Activated CD8-positive, alpha-beta memory T cell treated with anti-CD3 and anti-CD28 coated beads, Interleukin-2, amount 10 ng/mL, durations not matched to agents 7 days and 5 days (primary cell): ENCODE measurements at regions not wholly inside any gene's neighbourhood (a gene's known extent, or its start where the extent isn't known, plus 50 kb on each side); places are given as distances from the start of the nearest gene placed in this dataset.

Experiments used
- ATAC-seq: fragments of 150-1000 bp; cut with Tn5 transposase; one replicate; pipeline ENCODE4 v1.10.0; 2021; ENCODE audit warnings: moderate library complexity
- CTCF ChIA-PET: fragments of 350-600 bp; sonication (Branson Sonifier 250); formaldehyde crosslinking; loops from one replicate; lab custom pipeline; 2021; ENCODE audit warnings: antibody characterized with exemption; lab: Charles Lee
- DNase-seq: peaks from one replicate; pipeline ENCODE4 v3.0.0-alpha.2; 2020
- H3K27ac Mint-ChIP-seq: one replicate; pipeline ENCODE4 v1.8.0; 2021; ENCODE audit warnings: mild to moderate bottlenecking, mixed read lengths
- H3K27me3 Mint-ChIP-seq: one replicate; pipeline ENCODE4 v1.8.0; 2021; ENCODE audit warnings: mixed read lengths
- H3K36me3 Mint-ChIP-seq: one replicate; pipeline ENCODE4 v1.8.0; 2021; ENCODE audit warnings: mild to moderate bottlenecking, mixed read lengths
- H3K4me1 Mint-ChIP-seq: one replicate; pipeline ENCODE4 v1.8.0; 2021; ENCODE audit warnings: mixed read lengths
- H3K4me3 Mint-ChIP-seq: one replicate; pipeline ENCODE4 v1.8.0; 2021; ENCODE audit warnings: mild to moderate bottlenecking, moderate library complexity, mixed read lengths
- H3K9me3 Mint-ChIP-seq: one replicate; pipeline ENCODE4 v1.8.0; 2022; ENCODE audit warnings: low read depth, mixed read lengths

DNA sequence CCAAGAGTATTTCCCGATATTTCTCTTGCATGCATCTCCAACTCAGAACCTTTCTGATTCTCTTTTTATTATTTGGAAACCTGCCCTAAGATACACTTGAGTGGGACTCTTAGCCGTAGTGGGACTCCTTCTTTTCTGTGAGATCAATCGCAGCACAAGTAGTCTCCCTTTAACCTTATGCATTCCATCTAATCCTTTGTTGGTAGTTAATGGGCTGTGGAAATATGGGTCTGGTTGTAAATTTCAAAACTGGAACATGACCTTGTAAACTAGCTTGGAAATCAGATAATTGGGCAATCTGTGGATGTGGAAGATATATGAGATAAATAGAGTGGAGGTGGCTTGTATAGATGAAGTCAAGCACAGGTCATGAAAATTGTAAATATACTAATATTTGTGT lies 350.0 kb downstream of the NDFIP2 start:
- Mint-ChIP-seq H3K4me1 (no peaks in the 10 kb centered on the region), H3K27me3 (no peaks in the 10 kb centered on the region), H3K27ac (no peak overlapping the region), H3K4me3 (no peak overlapping the region), H3K9me3 (peaks cover 2% of the 10 kb centered on the region), H3K36me3 (no peaks in the 10 kb centered on the region)
- ATAC-seq (no peak), DNase-seq (no peak)
- CTCF ChIA-PET = no interaction called here

DNA sequence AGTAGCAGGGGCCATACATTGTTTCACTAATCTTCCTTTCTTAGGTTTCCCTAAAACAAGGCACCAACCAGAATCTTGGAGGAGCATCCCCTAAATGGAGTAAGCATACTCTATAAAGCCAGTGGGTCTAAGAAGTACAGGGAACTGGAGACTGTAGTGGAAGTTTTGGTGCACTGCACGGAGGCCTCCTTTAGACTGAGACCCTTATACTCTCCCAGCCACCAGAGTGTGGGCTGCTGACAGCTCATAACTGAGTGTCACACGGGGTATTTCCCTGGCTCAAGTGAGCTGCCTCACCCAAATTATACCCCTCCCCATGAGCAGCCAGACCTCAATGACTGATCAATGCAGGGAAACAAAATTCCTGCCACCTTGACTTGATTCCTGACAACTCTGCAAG lies 349.5 kb downstream of the NDFIP2 start:
- no peaks in the 10 kb centered on the region for H3K36me3 Mint-ChIP-seq
- CTCF ChIA-PET = no interaction called here
- no peaks in the 10 kb centered on the region for H3K4me1 Mint-ChIP-seq
- ATAC-seq (no peak), DNase-seq (no peak)
- no peak overlapping the region for H3K4me3 Mint-ChIP-seq
- H3K27me3 Mint-ChIP-seq = no peaks in the 10 kb centered on the region
- H3K27ac Mint-ChIP-seq = no peak overlapping the region
- H3K9me3 Mint-ChIP-seq = peaks cover 2% of the 10 kb centered on the region

DNA sequence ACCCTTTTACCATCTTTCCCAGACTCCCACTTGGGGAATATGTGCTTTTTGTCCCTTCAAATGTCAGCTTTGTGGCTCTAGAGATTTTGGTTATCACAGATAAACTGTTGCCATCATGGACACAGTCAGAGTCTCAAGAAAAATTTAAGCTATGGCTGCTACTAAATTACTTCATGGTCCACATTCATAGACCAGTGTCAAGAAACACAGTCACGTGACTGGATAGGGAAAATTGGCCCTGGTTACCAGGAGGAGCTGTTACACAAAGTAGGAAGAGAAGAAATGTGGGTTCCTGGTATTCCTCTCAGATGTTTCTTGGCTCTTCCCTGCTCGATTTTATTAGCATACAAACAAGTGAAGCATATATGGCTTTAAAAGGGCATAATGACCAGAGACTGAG lies 348.9 kb downstream of the NDFIP2 start:
- CTCF ChIA-PET = no interaction called here
- no peaks in the 10 kb centered on the region for H3K4me1 Mint-ChIP-seq
- ATAC-seq = no peak

DNA sequence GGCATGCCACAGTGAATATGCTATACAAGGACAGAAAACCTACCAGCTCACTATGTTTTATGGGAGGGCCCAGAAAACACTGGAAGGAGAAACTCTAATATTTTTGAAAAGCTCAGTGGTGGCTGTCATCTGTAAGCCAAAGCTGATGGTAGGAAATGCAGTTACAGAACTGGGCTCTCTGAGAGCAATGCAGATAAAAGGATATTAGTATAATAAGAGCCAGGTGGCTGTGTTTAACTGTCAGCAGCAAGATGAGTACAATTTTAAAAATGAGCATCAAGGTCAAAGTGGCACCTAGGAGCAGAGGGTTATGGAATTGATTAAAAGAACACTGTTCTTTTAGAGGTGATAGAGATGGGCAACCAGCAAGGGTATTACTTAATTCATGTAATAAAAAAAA lies 345.0 kb downstream of the NDFIP2 start:
- H3K36me3 Mint-ChIP-seq = no peaks in the 10 kb centered on the region
- DNase-seq (no peak), ATAC-seq (no peak)
- no peak overlapping the region for H3K27ac Mint-ChIP-seq
- no peak overlapping the region for H3K4me3 Mint-ChIP-seq
- H3K9me3 Mint-ChIP-seq = no peaks in the 10 kb centered on the region
- CTCF ChIA-PET = no interaction called here
- H3K27me3 Mint-ChIP-seq = no peaks in the 10 kb centered on the region
- no peaks in the 10 kb centered on the region for H3K4me1 Mint-ChIP-seq

More for the DNA sequence above, 348.9 kb downstream of the NDFIP2 start:
- Mint-ChIP-seq H3K27me3 (no peaks in the 10 kb centered on the region), H3K27ac (no peak overlapping the region), H3K36me3 (no peaks in the 10 kb centered on the region), H3K4me3 (no peak overlapping the region), H3K9me3 (peaks cover 2% of the 10 kb centered on the region)
- DNase-seq = no peak

DNA sequence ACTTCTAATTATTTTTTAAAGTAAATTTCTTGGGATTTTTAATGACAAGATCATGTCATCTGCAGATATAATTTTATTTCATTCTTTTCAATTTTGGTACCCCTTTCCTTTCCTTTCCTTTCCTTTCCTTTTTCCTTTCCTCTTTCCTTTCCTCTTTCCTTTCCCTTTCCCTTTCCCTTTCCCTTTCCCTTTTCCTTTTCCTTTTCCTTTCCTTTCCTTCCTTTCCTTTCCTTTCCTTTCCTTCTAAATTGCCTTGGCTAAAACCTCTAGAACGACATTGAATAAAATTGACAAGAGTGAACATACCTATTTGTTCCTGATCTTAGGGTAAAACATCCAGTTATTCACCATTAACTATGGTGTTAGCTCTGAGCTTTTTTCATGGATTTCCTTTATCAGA lies 334.1 kb downstream of the NDFIP2 start:
- H3K27me3 Mint-ChIP-seq = no peaks in the 10 kb centered on the region
- ATAC-seq (no peak), DNase-seq (no peak)
- CTCF ChIA-PET = no interaction called here
- no peak overlapping the region for H3K27ac Mint-ChIP-seq
- H3K4me1 Mint-ChIP-seq = no peaks in the 10 kb centered on the region
- H3K9me3 Mint-ChIP-seq = no peaks in the 10 kb centered on the region
- H3K4me3 Mint-ChIP-seq = no peak overlapping the region
- H3K36me3 Mint-ChIP-seq = no peaks in the 10 kb centered on the region

DNA sequence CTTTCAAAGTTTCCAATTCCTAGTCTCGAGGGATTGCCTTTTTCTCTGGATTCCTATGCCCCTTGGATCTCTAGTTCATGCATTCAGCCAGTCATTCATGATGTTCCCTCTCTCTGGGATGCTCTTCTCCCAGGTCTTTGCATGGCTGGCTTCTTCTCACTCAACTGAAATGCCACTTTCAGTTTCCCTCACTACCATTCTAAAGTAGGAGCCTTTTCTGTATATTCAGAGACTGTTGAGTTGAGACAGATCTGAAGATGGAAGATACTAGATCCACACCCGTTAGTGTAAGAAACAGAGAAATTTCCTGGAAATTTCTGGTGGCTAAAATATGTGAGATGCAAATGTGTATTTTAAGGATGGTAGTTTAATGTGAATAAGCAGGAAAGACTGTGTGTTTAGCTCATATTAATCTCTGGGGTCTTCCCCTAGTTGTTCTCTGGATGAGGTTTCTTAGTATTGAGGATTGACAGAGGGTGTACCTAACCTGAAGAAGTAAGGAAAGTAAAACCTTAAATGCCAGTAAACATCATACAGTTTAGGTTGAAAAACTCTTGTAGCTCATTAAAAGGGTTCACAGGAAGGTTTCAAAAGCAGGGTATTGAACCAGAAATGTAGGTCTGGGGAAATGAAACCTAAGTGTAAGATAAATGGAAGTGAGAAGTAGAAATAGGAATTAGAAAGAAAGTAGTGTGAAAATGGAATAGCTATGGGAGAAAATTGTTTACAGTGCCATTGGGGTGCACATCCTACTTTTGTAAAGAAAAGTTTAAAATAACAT lies 331.3 kb downstream of the NDFIP2 start:
- Mint-ChIP-seq H3K4me3 (no peak overlapping the region), H3K36me3 (no peaks in the 10 kb centered on the region), H3K27me3 (no peaks in the 10 kb centered on the region), H3K4me1 (no peaks in the 10 kb centered on the region), H3K9me3 (no peaks in the 10 kb centered on the region), H3K27ac (no peak overlapping the region)
- DNase-seq = no peak
- CTCF ChIA-PET = no interaction called here
- no peak for ATAC-seq

DNA sequence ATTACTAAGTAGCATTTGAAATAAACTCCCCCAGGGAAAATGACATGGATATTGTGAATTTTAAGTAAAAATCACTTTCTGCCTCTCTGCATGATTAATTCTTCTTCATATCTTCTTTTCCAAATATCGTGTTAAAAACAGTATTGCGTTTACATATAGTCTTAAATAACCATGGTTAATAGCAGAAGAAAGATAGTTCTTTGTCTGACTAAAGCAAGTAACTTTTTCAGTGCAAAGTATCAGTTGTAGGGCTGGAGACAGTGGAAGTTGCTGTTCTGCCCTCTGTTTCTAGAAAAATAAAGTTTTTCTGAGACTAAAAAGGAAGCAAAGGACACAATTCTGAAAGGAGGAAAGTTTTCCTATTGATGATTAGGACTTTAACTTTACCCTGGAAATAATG lies 330.2 kb downstream of the NDFIP2 start:
- DNase-seq (no peak), ATAC-seq (no peak)

DNA sequence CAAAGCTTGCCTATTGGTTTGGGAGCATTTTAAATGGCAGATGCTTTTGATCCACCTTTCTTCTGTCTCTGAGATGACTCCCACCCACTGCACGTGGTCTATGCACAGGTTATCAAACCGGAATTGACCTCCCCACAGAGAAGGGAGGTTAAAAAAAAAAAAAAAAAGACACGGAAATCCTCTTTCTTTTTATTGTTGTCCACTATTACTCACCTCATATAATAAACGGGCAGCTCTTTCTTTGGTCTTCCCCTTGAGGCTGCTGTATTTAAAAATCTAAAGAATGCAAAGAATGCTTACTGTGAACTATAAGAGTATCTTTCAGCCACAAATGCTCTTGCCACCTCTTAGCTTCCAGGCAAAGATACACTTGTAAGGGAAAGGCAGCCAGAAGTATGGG lies 329.7 kb downstream of the NDFIP2 start:
- no peak for ATAC-seq
- Mint-ChIP-seq H3K27ac (no peak overlapping the region), H3K9me3 (no peaks in the 10 kb centered on the region), H3K4me1 (no peaks in the 10 kb centered on the region), H3K4me3 (no peak overlapping the region), H3K36me3 (no peaks in the 10 kb centered on the region), H3K27me3 (no peaks in the 10 kb centered on the region)
- CTCF ChIA-PET = no interaction called here
- DNase-seq = no peak

More for the DNA sequence above, 330.2 kb downstream of the NDFIP2 start:
- CTCF ChIA-PET = no interaction called here
- Mint-ChIP-seq H3K27ac (no peak overlapping the region), H3K27me3 (no peaks in the 10 kb centered on the region), H3K4me1 (no peaks in the 10 kb centered on the region), H3K9me3 (no peaks in the 10 kb centered on the region), H3K36me3 (no peaks in the 10 kb centered on the region), H3K4me3 (no peak overlapping the region)

DNA sequence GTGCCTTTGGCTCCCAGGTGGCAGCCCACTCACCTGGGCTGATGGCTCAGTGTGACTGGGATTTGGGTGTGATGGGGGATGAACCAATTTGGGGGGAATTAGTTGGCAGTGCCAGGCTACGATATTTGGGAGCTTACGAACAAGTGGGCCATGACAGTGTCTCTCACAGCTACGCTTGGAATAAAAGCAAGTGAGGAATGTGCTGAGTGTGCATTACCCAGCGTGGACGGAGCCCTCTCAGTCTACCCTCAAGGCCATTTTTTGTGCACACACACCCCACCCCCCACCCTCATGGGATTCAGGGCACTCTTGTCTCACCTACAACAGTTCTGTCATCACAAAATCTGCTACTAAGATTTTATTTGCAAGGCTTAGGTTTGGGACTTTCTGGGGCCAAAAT lies 329.1 kb downstream of the NDFIP2 start:
- CTCF ChIA-PET = no interaction called here
- H3K9me3 Mint-ChIP-seq = no peaks in the 10 kb centered on the region
- H3K27ac Mint-ChIP-seq = no peak overlapping the region
- no peak overlapping the region for H3K4me3 Mint-ChIP-seq
- H3K27me3 Mint-ChIP-seq = no peaks in the 10 kb centered on the region
- ATAC-seq (no peak), DNase-seq (no peak)
- H3K4me1 Mint-ChIP-seq = no peaks in the 10 kb centered on the region
- no peaks in the 10 kb centered on the region for H3K36me3 Mint-ChIP-seq

DNA sequence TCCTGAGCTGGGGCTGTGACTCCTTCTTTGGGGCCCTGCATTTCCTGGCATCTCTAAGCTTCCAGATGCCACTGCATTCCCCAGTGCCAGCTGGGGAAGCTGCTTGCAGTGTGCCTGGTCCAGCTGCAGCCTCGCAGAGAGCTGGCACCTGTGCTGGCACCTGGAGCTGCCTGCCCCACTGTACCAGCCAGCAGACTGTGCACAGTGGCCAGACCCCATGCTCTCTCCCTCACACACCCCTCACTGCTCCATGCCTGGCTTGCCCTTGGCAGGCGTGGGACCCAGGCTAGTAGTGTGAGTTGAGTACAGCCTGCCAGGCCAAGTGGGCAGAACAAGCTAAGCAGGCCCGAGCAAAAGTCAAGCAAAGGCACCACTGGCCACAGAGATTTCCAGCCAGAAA lies 327.5 kb downstream of the NDFIP2 start:
- Mint-ChIP-seq H3K36me3 (no peaks in the 10 kb centered on the region), H3K27ac (no peak overlapping the region), H3K27me3 (no peaks in the 10 kb centered on the region), H3K4me3 (no peak overlapping the region), H3K9me3 (no peaks in the 10 kb centered on the region), H3K4me1 (no peaks in the 10 kb centered on the region)
- DNase-seq = no peak
- CTCF ChIA-PET = no interaction called here
- no peak for ATAC-seq

DNA sequence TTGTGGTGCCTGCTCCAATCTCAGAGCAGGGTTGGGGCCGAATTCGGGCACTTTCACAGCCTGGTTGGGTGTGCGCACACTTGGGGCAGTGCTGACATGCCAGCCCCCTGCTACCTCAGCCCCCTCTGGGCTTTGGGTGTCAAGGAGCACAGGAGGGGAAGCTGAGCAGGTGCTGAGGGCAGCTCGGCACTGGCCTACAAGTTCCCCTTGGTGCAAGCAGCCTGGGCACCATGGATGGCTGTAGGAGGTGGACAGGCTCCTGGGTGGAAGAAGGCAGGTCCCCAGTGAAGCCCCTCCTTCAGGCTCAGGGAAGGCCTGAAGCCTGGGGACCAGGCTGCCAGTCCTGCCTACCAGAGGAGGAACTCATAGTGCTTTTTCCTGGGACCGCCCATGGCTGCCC lies 326.6 kb downstream of the NDFIP2 start:
- Mint-ChIP-seq H3K4me1 (no peaks in the 10 kb centered on the region), H3K4me3 (no peak overlapping the region), H3K27me3 (no peaks in the 10 kb centered on the region), H3K9me3 (no peaks in the 10 kb centered on the region), H3K27ac (no peak overlapping the region), H3K36me3 (no peaks in the 10 kb centered on the region)
- CTCF ChIA-PET = no interaction called here
- no peak for DNase-seq
- no peak for ATAC-seq

DNA sequence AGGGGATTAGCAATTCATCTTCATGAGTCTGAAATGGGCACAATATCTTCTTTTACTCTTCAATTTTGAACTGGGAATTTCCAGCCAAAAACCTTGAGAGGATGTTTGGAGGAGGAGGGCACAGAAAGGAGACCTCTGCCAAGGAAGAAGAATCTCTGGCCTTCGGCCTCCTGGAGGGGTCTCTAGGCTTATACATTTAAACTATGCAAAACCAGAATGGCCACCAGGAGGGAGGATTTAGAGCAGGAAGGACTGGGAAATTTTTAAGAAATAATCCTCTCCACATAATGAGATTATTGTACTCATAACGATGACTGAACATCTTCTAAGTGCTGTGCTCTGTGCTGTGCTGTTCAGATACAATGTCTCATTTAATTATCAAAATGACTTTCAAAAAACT lies 325.9 kb downstream of the NDFIP2 start:
- CTCF ChIA-PET = no interaction called here
- DNase-seq (no peak), ATAC-seq (no peak)
- no peaks in the 10 kb centered on the region for H3K36me3 Mint-ChIP-seq
- H3K4me1 Mint-ChIP-seq = no peaks in the 10 kb centered on the region
- no peak overlapping the region for H3K4me3 Mint-ChIP-seq
- no peak overlapping the region for H3K27ac Mint-ChIP-seq
- no peaks in the 10 kb centered on the region for H3K9me3 Mint-ChIP-seq
- no peaks in the 10 kb centered on the region for H3K27me3 Mint-ChIP-seq

DNA sequence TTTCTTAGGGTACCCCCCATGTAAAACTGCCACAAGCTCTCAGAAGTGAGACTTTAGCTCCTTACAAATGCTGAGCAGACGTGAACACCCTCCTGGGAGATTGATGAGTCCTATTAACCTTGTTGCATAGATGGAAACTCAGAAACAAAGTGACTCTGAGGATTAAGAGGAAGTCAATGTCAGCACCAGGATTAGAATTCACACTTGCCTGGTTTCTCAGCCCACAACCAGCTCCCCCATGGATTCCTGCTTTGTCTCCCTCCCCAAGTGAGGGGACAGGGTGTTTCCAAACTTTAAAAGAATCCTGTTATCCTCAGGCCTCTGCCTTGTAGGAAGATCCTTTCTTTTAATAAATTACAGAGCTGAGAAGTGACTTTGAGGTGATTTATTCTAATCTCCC lies 324.4 kb downstream of the NDFIP2 start:
- Mint-ChIP-seq H3K4me1 (no peaks in the 10 kb centered on the region), H3K4me3 (no peak overlapping the region), H3K27ac (no peak overlapping the region), H3K27me3 (peaks cover 2% of the 10 kb centered on the region), H3K9me3 (no peaks in the 10 kb centered on the region), H3K36me3 (no peaks in the 10 kb centered on the region)
- CTCF ChIA-PET = no interaction called here
- ATAC-seq (no peak), DNase-seq (no peak)

DNA sequence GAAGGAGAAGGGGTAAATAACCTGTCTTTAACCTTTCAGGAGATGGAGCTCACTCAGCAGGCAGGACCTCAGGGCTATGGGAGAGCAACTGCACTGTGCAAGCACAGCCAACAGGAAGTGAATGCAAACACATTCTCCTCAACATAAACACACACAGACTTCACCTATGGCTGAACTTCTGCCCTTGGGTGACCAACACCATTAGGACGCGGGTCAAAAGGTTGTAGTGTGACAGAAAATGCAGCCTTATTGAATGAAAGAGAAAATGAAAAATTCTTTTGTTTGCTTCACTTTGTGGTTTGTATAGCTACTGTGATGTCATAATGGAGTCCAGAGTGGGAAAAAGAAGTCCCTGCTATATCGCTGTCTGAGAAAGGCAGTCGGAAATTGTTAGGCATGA lies 323.0 kb downstream of the NDFIP2 start:
- no peak overlapping the region for H3K4me3 Mint-ChIP-seq
- peaks cover 2% of the 10 kb centered on the region for H3K27me3 Mint-ChIP-seq
- no peak overlapping the region for H3K27ac Mint-ChIP-seq
- H3K4me1 Mint-ChIP-seq = no peaks in the 10 kb centered on the region
- DNase-seq = no peak
- CTCF ChIA-PET = no interaction called here
- no peaks in the 10 kb centered on the region for H3K36me3 Mint-ChIP-seq
- H3K9me3 Mint-ChIP-seq = no peaks in the 10 kb centered on the region
- ATAC-seq = no peak

DNA sequence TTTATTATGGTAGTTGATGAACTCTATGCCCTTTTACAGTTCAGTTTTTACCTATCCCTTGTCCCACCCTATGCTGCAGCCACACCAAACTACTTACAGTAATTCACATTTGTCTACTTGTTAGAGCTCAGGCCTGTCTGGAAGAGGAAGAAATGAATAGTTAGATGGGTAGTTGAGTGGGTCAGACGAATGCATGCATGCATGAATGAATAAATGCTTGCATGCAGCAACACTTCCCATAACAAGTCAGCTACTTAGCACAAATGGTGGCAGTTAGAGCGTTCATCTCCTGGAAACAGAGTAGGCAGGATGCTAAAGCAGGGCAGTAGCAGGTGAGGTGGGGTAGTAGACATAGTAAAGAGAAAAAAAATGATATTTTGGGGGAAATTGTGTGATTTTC lies 322.3 kb downstream of the NDFIP2 start:
- Mint-ChIP-seq H3K27ac (no peak overlapping the region), H3K9me3 (no peaks in the 10 kb centered on the region)

More for the DNA sequence above, 322.3 kb downstream of the NDFIP2 start:
- H3K36me3 Mint-ChIP-seq = no peaks in the 10 kb centered on the region
- ATAC-seq = no peak
- H3K27me3 Mint-ChIP-seq = peaks cover 2% of the 10 kb centered on the region
- CTCF ChIA-PET = no interaction called here
- DNase-seq = no peak
- no peak overlapping the region for H3K4me3 Mint-ChIP-seq
- no peaks in the 10 kb centered on the region for H3K4me1 Mint-ChIP-seq
